ENCODE measurements at regions not wholly inside any gene's neighbourhood (a gene's known extent, or its start where the extent isn't known, plus 50 kb on each side); places are given as distances from the start of the nearest gene placed in this dataset.

- DNase-seq: no peak
These were observed 205.6 kb downstream of the KIF26A start for GRCh38 chr14:104343690-104344640.

DNA sequence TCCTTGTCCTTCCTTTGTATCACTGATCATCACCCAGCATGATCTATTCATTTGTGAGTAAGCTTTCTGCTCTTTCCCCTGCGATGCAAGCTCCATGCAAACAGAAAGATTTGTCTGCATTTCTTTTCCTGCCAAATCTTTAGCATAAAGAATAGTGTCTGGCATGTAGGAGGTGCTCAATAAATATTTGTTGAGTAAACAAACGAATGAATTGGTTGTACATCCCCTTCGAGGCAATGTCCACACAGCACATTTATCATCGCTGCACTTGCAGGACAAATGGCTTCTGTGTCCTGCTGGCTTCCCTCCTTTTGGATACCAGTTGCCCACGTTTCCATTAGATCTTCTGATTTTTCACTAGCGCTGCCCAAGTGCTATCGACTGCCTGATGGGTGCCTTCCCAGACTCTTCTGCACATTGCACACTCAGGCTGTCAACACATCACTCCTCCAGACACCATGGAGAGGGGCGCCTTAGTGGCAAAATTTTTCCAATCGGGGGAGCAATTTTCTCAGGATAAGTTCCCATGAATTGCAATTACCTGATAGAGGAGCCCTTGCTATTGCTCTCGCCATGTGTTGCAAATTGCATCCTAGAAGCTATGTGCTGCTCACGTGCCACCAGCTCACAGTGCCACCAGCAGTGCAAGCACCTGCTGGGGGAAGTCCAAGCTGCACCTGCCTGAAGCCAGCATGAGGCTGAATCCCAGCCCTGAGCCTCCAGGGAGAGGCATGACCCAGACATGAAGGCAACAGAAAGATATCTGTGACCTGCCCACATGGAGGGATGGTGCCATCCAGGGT lies 206.6 kb downstream of the KIF26A start:
- DNase-seq: no peak

GRCh38 chr14:104345621-104346462 lies 207.5 kb downstream of the KIF26A start:
- no peak for DNase-seq

- no peak for DNase-seq
These were observed 208.2 kb downstream of the KIF26A start for GRCh38 chr14:104346608-104347007.

- DNase-seq: no peak
These were observed 210.4 kb downstream of the KIF26A start for GRCh38 chr14:104348741-104349140.

GRCh38 chr14:104349950-104350349 lies 211.6 kb downstream of the KIF26A start:
- no peak for DNase-seq

GRCh38 chr14:104350463-104351185 lies 212.2 kb downstream of the KIF26A start:
- DNase-seq: no peak

DNA sequence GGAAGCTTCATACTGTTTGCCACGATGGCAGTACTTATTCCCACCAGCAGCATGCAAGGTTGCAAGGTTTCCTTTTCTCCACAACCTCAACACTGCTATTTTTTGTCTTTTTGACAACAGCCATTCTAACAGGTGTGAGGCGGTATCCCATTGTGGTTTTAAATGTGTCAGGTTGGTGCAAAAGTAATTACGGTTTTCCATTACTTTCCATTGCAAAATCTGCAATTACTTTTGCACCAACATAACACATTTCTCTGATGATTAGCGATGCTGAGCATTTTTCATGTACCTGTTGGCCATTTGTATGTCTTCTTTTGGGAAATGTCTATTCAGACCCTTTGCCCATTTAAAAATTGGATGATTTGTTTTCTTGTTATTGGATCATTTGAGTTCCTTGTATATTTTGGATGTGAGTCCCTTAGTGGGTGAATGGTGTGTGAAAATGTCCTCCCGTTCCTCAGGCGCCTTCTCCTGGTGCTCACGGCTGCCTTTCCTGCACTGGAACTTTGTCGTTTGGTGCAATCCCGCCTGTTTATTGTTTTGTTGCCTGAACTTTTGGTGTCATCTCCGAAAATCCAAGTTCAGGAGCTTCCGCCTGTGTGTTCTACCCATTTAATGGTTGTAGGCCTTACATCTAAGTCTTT lies 213.6 kb downstream of the KIF26A start:
- no peak for DNase-seq

- no peak for DNase-seq
These were observed 214.3 kb downstream of the KIF26A start for GRCh38 chr14:104352493-104353220.

DNA sequence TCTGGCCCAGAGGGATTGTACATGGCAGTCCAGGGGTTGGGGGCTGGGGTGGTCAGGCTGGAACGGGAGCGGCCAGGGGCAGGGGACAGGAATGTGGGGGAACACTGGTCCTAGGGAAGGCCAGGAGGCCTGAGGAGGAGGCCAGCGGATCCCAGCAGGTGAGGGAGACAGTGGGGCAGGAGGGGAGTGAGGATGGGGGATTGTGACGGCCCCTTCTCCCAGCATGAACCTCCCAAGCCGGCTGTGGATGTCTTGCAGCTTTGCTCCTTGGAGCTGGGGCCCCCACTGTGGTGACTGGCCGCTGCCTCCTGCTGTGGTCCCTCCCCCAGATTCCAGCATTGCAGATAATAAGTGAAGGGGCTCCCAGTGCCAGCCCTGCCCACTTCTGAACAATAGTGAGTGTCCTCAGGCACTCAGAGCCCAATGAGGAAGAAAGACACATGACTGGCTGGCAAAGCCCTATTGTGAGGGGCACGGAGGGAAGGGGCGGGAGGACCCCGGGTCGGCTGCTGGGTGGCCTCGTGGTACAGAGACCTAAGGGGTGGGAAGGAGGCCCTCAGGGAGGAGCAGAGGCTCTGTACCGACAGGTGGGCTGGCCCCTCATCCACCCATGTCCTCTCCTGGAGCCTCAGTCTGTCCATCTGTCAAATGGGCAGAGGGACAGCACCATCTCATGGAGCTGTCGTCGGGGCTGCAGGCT lies 215.0 kb downstream of the KIF26A start:
- DNase-seq: no peak

DNA sequence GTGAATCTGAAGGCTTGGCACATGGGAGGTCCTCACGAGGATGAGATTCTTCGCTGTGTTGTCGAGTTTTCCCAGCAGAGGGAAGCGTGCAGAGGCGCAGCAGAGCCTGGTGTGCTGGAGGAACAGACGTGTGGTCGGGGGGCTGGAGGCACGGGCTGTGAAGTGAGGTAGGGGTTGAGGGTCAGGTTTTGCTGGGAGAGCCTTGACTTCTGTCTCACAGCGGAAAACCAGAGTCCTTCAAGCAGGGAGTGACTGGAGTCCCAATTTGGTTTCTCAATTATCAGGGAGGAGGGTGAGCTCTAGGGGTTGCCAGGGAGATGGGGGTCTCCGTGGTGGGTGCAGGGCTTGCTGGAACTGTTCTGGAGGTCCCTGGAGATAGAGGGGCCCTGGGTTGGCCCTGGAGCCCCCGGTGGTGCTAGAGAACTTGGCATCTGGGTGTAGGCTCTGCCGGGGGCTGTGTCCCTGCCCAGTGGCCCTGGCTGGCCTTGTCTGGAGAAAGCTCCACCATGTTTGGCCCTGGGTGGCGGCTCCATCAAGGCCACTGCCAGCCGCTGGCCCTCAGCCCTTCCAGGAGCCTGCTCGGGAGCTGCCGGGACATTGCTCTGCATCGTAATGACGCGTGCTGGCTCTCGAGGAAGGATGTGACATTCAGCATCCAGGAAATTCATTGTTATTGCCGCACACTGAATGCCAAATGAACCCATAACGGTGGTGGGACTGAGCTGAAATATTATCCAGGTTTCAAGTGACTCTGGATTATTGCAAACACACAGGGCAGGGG lies 215.7 kb downstream of the KIF26A start:
- no peak for DNase-seq

- no peak for DNase-seq
These were observed 217.0 kb downstream of the KIF26A start for GRCh38 chr14:104355101-104356019.

DNA sequence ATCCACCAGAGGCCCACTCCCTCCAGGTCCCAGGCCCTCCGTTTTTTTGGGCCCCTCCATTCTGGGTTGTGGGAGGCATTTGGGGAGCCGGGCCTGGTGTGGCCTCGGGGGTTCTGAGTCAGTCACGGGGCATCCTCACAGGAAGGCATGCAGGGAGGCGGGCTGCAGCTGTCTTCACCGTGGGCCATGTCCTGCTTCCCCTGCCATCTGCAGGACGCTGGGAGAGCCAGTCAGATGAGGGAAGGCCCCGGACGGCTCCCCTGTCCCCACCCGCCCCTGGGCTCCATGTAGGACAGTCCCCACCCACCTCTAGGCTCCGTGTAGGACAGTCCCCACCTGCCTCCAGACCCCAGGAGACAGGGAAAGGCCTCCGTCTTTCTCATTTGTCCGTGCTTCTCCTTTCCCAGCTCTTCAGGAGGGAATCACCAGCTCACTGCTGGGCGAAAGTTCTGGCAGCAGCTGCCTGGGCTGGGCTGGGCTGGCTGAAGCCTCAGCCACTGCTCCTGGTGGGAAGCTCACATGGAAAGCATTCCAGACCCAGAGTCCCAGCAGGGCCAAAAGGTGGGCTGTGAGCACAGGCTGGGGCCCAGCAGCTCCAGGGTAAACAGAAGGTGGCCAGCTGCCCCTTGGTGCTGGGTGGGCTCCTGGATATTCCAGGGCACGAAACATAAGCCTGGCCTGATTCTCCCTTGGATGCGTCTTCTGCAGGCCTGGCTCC lies 217.8 kb downstream of the KIF26A start:
- no peak for DNase-seq

DNA sequence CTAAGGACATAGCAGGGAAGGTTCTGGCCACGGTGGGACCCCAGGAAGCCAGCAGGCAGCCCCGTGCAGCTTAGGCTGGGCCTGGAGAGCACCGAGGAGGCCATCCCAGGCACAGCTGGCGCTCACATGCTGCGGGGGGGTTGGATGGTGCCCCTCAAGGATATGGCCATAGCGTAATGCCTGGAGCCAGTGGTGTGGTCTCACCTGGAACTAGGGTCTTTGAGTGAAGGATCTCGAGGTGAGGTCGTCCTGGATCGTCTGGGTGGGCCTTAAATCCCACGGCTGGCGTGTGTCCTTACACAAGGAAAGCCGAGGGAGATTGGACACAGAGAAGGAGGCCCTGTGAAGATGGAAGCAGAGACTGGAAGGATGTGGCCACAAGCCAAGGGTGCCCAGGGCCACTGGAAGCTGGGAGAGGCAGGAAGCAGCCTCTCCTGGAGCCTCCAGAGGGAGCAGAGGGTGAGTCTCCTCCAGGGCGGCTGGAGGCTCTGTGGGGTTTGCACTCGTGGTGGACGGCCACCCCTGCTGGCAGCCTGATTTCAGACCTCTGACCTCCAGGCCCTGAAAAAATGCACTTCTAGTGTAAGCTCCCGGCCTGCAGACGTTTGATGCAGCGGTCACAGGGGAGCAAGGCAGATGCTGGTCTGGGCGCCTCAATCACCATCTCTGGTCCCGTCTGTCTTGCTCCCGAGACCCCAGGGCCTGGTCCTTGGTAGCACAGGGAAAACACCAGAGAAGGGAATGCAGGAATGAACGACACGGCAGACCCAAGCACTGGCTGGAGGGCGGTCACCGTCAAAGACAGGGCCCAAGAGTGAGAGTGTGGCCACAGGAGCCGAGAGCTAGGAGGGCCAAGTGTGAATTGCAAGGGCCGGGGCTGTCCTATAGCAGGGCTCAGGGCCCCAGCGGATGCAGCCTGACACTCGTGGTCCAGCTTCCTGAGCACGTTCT lies 218.6 kb downstream of the KIF26A start:
- DNase-seq: no peak

DNA sequence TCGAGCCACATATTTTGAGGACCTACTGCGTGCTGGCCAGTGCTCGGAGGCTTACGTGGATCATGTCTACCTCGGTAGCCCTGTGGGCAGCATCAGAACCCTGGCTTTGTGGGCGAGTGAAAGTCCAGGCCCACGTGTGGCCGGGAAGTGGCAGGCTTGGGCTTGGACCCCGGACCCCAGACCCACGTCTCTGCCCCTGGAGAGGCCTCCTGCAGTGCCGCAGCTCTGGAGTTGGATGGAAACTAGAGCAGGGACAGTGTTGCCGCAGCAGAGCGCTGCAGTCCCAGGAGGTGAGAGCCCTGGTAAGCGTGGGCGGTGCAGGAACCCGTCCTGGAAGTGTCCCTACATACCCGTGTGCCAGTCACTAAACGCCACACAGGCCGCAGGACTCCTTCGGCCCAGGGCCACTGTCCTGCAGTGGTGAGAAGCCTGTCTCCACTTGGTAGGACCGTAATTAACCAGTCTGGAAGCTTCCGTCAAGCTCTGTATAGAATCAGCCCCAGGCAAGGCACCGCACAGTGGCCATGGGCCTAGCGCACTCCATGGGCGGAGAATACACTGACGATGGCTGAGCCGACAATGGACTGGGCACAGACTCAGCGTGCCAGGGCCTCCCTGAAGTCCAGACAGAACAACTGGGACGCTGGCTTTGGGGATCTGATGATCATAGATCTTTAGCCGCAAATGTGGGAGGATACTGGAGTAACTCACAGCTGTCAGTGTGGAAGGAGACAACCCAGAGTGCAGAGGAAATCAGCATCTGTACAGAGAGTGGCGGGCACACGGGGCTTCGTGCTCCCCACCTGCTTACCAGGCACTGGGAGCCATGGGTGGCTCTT lies 219.5 kb downstream of the KIF26A start:
- no peak for DNase-seq

All from fibroblast of skin of back (primary cell).